Activated naive CD4-positive, alpha-beta T cell (primary cell): ENCODE measurements at regions not wholly inside any gene's neighbourhood (a gene's known extent, or its start where the extent isn't known, plus 50 kb on each side); places are given as distances from the start of the nearest gene placed in this dataset.
"Not testable (repeated sequence)": the region's sequence is repeated elsewhere in the genome, so short reads cannot be mapped to it uniquely, and the experiment has no call there.

Experiments used
- DNase-seq, 4 experiments: peaks; one replicate each; lab custom pipeline; 2025; lab: John Stamatoyannopoulos, UW

GRCh38 chr2:236415684-236416444 lies 151.7 kb upstream of the ASB18 start:
- no peak for DNase-seq

- no peak for DNase-seq
Observed at GRCh38 chr2:236417150-236417549, 152.5 kb upstream of the ACKR3 start.

DNA sequence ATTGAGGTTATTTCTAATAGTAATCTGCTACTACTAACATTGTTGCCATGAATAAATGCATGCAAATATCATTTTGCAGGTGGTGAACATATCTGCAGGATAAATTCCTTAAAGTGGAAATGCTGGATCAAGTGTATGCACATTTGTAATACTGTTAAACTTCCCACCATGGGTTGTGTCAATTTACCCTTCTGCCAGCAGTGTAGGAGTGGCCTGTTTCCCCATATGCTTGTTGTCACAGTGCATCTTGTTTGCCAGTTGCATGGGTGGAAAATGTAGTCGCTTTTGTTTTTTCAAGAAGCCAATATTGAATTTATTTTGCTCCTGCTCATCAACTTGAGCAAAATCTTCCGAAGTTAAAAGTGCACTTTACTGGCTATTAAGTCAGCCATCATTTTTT lies 139.0 kb upstream of the ACKR3 start:
- no peak for DNase-seq

GRCh38 chr2:236434593-236434992 lies 135.0 kb upstream of the ACKR3 start:
- no peak for DNase-seq

GRCh38 chr2:236440110-236440881 lies 129.3 kb upstream of the ACKR3 start:
- no peak for DNase-seq

- DNase-seq: no peak
Observed at GRCh38 chr2:236444187-236444586, 125.4 kb upstream of the ACKR3 start.

DNA sequence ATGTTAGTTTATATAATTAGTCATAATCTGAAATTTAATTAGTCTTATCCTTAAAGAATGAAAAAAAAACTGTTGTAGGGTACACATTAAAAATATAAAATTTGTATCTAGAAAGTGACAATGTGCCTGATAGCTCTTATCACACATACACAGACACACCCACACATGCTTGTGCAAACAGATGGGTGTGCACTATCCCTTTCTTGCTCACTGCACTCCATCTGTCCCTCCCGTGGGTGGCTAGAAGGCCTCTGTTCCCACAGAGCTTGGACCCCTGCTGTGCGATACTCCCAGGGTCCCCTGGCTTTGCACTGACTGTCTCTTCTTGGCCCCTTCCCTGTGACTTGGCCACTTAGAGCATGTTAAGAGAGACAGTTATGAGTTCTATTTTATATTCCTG lies 123.9 kb upstream of the ACKR3 start:
- no peak for DNase-seq

DNA sequence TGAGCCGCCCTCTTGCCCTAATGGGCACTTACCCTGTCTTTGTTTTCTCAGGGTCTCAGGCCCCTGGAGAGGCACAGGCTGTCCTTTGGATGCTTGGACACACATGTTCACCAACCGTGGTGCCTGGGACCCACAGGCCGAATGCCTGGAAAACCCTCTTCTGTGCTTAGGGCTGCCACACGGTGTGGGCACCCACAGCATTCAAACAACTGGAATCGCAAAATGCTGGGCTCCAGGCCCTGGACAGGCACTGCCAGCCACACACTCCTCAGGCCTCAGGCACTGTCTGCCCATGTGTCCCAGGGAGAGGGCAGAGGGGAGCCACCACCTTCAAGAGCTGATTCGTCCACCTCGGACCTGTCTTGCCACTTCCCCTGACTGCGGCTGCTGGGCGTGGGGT lies 123.1 kb upstream of the ACKR3 start:
- no peak for DNase-seq

- no peak for DNase-seq
Observed at GRCh38 chr2:236449167-236449761, 120.4 kb upstream of the ACKR3 start.

- no peak for DNase-seq
Observed at GRCh38 chr2:236452238-236452637, 117.4 kb upstream of the ACKR3 start.

- DNase-seq: no peak
Observed at GRCh38 chr2:236454076-236454475, 115.5 kb upstream of the ACKR3 start.

DNA sequence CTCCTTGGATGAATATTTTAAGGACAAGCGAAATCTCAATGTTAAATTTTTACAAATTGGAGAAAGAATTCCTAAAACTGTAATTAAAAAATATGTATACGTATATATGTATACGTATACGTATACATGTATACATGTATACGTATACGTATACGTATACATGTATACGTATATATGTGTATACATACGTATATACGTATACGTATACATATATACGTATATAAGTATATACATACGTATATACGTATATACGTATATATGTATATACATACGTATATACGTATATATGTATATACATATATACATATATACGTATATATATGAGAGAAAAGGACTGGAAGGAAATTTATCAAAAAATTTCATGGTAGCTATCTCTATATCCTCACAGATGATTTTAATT lies 110.2 kb upstream of the ACKR3 start:
- no peak for DNase-seq

- no peak for DNase-seq
Observed at GRCh38 chr2:236464140-236464539, 105.5 kb upstream of the ACKR3 start.

GRCh38 chr2:236472720-236473495 lies 96.7 kb upstream of the ACKR3 start:
- DNase-seq: no peak

GRCh38 chr2:236473691-236474090 lies 95.9 kb upstream of the ACKR3 start:
- DNase-seq: no peak

DNA sequence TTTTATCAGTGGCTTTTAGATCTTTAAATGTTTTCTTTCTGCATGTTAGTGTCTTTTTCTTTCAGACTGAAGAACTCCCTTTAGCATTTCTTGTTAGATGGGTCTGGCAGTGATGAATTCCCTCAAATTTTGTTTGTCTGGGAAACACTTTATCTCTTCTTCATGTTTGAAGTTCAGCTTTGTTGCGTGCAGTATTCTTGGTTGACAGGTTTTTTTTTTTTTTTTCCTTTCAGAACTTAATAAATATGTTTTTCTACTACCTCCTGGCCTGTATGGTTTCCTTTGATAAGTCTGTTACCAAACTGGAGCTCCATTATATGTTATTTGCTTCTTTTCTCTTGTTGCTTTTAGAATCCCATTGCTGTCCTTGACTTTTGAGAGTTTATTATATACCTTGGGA lies 89.8 kb upstream of the ACKR3 start:
- DNase-seq: no peak

DNA sequence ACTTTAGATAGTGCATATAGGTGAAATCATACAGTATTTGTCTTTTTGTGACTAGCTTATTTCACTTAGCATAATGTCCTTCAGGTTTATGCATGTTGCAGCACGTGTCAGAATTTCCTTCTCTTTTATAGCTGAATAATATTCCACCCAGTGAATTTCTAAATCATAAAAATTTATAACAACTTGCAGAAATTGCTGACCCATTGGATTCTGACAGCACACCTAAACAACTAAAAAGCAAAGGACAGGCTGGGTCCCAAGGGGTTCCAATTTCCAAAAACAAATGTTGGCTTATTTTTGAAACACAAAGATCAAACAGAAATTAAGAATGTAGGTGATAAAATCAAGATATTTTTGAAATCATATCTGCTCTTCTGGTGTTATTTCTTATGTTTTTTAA lies 86.5 kb upstream of the ACKR3 start:
- no peak for DNase-seq

DNA sequence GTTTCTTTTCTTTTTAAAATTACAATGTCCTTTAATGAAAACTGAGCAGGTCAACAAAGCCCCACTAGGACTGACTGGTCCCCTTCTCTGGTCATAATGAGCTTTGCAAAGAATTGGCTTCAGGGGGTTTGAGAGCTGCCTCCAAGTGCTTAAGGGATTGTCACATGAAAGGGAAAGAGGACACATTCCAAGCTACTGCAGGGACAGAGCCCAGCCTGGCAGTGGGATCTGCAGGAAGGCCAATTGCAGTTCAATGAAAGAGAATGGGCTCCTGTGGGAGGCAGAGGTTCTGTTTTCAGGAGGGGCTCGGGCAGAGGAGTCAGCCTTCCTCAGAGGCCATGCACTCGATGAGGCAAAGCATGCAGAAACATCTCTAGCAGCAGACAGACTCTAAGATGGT lies 84.1 kb upstream of the ACKR3 start:
- DNase-seq: no peak

GRCh38 chr2:236489083-236489482 lies 80.5 kb upstream of the ACKR3 start:
- DNase-seq: not testable (repeated sequence)

GRCh38 chr2:236489895-236490404 lies 79.7 kb upstream of the ACKR3 start:
- DNase-seq: no peak

DNA sequence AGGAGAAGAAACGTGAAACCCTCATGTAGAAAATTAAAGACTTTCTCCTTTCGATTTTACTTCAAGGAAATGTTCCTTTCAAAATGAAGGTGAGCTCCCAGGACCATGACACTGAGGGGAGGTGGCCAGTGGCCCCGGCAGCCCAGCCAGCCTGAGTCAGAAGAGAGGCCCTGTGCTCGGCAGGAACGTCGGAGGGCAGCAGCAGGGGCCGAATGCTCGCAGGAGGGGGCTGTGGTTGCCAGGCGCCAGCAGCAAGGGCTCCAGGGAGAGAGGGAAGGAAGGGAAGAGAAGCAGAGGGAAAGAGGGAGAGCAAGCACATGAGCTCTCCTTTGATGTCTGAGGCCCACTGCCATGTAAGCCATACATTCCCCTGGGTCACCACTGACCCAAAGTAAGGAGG lies 73.3 kb upstream of the ACKR3 start:
- DNase-seq: no peak

GRCh38 chr2:236498369-236498768 lies 71.3 kb upstream of the ACKR3 start:
- no peak for DNase-seq
